ENCODE measurements at regions not wholly inside any gene's neighbourhood (a gene's known extent, or its start where the extent isn't known, plus 50 kb on each side); places are given as distances from the start of the nearest gene placed in this dataset.
"Not testable (repeated sequence)": the region's sequence is repeated elsewhere in the genome, so short reads cannot be mapped to it uniquely, and the experiment has no call there.

- DNase-seq: no peak
These were observed 273.0 kb downstream of the MED10 start for GRCh38 chr5:6105320-6105719.

- DNase-seq: no peak
These were observed 282.2 kb downstream of the MED10 start for GRCh38 chr5:6096101-6096500.

GRCh38 chr5:6094180-6094579 is 284.2 kb downstream of the MED10 start:
- DNase-seq: not testable (repeated sequence)

GRCh38 chr5:6090838-6091237 is 287.5 kb downstream of the MED10 start:
- DNase-seq: no peak

- DNase-seq: no peak
These were observed 288.2 kb downstream of the MED10 start for GRCh38 chr5:6090079-6090654.

- no peak for DNase-seq
These were observed 289.6 kb downstream of the MED10 start for GRCh38 chr5:6088706-6089105.

GRCh38 chr5:6087576-6087975 is 290.8 kb downstream of the MED10 start:
- DNase-seq: no peak

- no peak for DNase-seq
These were observed 291.5 kb downstream of the MED10 start for GRCh38 chr5:6086871-6087270.

- no peak for DNase-seq
These were observed 292.9 kb downstream of the MED10 start for GRCh38 chr5:6085341-6085860.

GRCh38 chr5:6084836-6085235 is 293.5 kb downstream of the MED10 start:
- DNase-seq: no peak

- peak; percentile 10 to 36 for DNase-seq
These were observed 294.0 kb downstream of the MED10 start for GRCh38 chr5:6084376-6084775.

- no peak for DNase-seq
These were observed 294.9 kb downstream of the MED10 start for GRCh38 chr5:6083311-6083978.

- DNase-seq: no peak
These were observed 295.7 kb downstream of the MED10 start for GRCh38 chr5:6082685-6083084.

- DNase-seq: no peak
These were observed 296.6 kb downstream of the MED10 start for GRCh38 chr5:6081727-6082210.

- DNase-seq: no peak
These were observed 297.2 kb downstream of the MED10 start for GRCh38 chr5:6080930-6081726.

- DNase-seq: no peak
These were observed 297.9 kb downstream of the MED10 start for GRCh38 chr5:6080436-6080835.

- no peak for DNase-seq
These were observed 299.5 kb downstream of the MED10 start for GRCh38 chr5:6078881-6079280.

GRCh38 chr5:6076341-6077239 is 301.8 kb downstream of the MED10 start:
- no peak for DNase-seq

GRCh38 chr5:6072488-6072887 is 305.9 kb downstream of the MED10 start:
- not testable (repeated sequence) for DNase-seq

- DNase-seq: no peak
These were observed 308.7 kb downstream of the MED10 start for GRCh38 chr5:6069496-6070185.

- no peak for DNase-seq
These were observed 312.3 kb downstream of the MED10 start for GRCh38 chr5:6066016-6066415.
